ENCODE measurements at regions not wholly inside any gene's neighbourhood (a gene's known extent, or its start where the extent isn't known, plus 50 kb on each side); places are given as distances from the start of the nearest gene placed in this dataset.

GRCh38 chr2:157152362-157152761 is 105.1 kb upstream of the GALNT5 start:
- Histone ChIP-seq H3K9ac (ENCODE audit: insufficient read length) (no peak overlapping the region), H3K9me3 (ENCODE audit: low read depth, low read length) (no peaks in the 10 kb centered on the region), H3K36me3 (ENCODE audit: insufficient read depth, low read length) (no peaks in the 10 kb centered on the region), H3K4me3 (no peak overlapping the region), H3K27ac (no peak overlapping the region)
- TF ChIP-seq FOXP2 (optimal IDR thresholded peaks at IDR 0.05; ENCODE audit: control extremely low read depth, extremely low read length, insufficient read depth) (no peak), POLR2AphosphoS5 (IDR thresholded peaks at IDR 0.05; ENCODE audit: borderline replicate concordance, low read depth, low read length) (no peak), EZH2 (IDR thresholded peaks at IDR 0.05) (no peak)
- no peak for DNase-seq (ENCODE audit: low read depth, low spot score)

- H3K9me3 ChIP-seq (ENCODE audit: low read depth, low read length): no peaks in the 10 kb centered on the region
- DNase-seq (ENCODE audit: low read depth, low spot score): no peak
- TF ChIP-seq EZH2 (IDR thresholded peaks at IDR 0.05): no peak
- H3K36me3 ChIP-seq (ENCODE audit: insufficient read depth, low read length): no peaks in the 10 kb centered on the region
- H3K4me3 ChIP-seq: no peak overlapping the region
- no peak overlapping the region for H3K9ac ChIP-seq (ENCODE audit: insufficient read length)
- no peak overlapping the region for H3K27ac ChIP-seq
Measured at GRCh38 chr2:157155992-157156391, 101.5 kb upstream of the GALNT5 start.

GRCh38 chr2:157158111-157158510 is 99.4 kb upstream of the GALNT5 start:
- no peak overlapping the region for H3K4me3 ChIP-seq
- H3K9ac ChIP-seq (ENCODE audit: insufficient read length): no peak overlapping the region
- no peaks in the 10 kb centered on the region for H3K36me3 ChIP-seq (ENCODE audit: insufficient read depth, low read length)
- no peak overlapping the region for H3K27ac ChIP-seq
- no peaks in the 10 kb centered on the region for H3K9me3 ChIP-seq (ENCODE audit: low read depth, low read length)
- no peak for DNase-seq (ENCODE audit: low read depth, low spot score)
- TF ChIP-seq POLR2AphosphoS5 (IDR thresholded peaks at IDR 0.05; ENCODE audit: borderline replicate concordance, low read depth, low read length) (no peak), FOXP2 (optimal IDR thresholded peaks at IDR 0.05; ENCODE audit: control extremely low read depth, extremely low read length, insufficient read depth) (no peak), EZH2 (IDR thresholded peaks at IDR 0.05) (no peak)

GRCh38 chr2:157159221-157159934 is 98.1 kb upstream of the GALNT5 start:
- Histone ChIP-seq H3K36me3 (ENCODE audit: insufficient read depth, low read length) (no peaks in the 10 kb centered on the region), H3K27ac (no peak overlapping the region), H3K4me3 (no peak overlapping the region), H3K9ac (ENCODE audit: insufficient read length) (no peak overlapping the region), H3K9me3 (ENCODE audit: low read depth, low read length) (no peaks in the 10 kb centered on the region)
- TF ChIP-seq FOXP2 (optimal IDR thresholded peaks at IDR 0.05; ENCODE audit: control extremely low read depth, extremely low read length, insufficient read depth): no peak
- no peak for DNase-seq (ENCODE audit: low read depth, low spot score)

- no peak overlapping the region for H3K27ac ChIP-seq
- no peak for TF ChIP-seq FOXP2 (optimal IDR thresholded peaks at IDR 0.05; ENCODE audit: control extremely low read depth, extremely low read length, insufficient read depth)
- TF ChIP-seq EZH2 (IDR thresholded peaks at IDR 0.05): no peak
- TF ChIP-seq POLR2AphosphoS5 (IDR thresholded peaks at IDR 0.05; ENCODE audit: borderline replicate concordance, low read depth, low read length): no peak
- H3K36me3 ChIP-seq (ENCODE audit: insufficient read depth, low read length): no peaks in the 10 kb centered on the region
- H3K9me3 ChIP-seq (ENCODE audit: low read depth, low read length): no peaks in the 10 kb centered on the region
- H3K9ac ChIP-seq (ENCODE audit: insufficient read length): no peak overlapping the region
- H3K4me3 ChIP-seq: no peak overlapping the region
- DNase-seq (ENCODE audit: low read depth, low spot score): no peak
Measured at GRCh38 chr2:157160111-157160510, 97.4 kb upstream of the GALNT5 start.

- Histone ChIP-seq H3K27ac (no peak overlapping the region), H3K36me3 (ENCODE audit: insufficient read depth, low read length) (no peaks in the 10 kb centered on the region), H3K9ac (ENCODE audit: insufficient read length) (no peak overlapping the region), H3K9me3 (ENCODE audit: low read depth, low read length) (no peaks in the 10 kb centered on the region), H3K4me3 (no peak overlapping the region)
- DNase-seq (ENCODE audit: low read depth, low spot score): no peak
- TF ChIP-seq EZH2 (IDR thresholded peaks at IDR 0.05) (no peak), FOXP2 (optimal IDR thresholded peaks at IDR 0.05; ENCODE audit: control extremely low read depth, extremely low read length, insufficient read depth) (no peak), POLR2AphosphoS5 (IDR thresholded peaks at IDR 0.05; ENCODE audit: borderline replicate concordance, low read depth, low read length) (no peak)
Measured at GRCh38 chr2:157164370-157164769, 93.1 kb upstream of the GALNT5 start.

- TF ChIP-seq FOXP2 (optimal IDR thresholded peaks at IDR 0.05; ENCODE audit: control extremely low read depth, extremely low read length, insufficient read depth): no peak
- TF ChIP-seq POLR2AphosphoS5 (IDR thresholded peaks at IDR 0.05; ENCODE audit: borderline replicate concordance, low read depth, low read length): no peak
- TF ChIP-seq EZH2 (IDR thresholded peaks at IDR 0.05): no peak
- DNase-seq (ENCODE audit: low read depth, low spot score): no peak
Measured at GRCh38 chr2:157164891-157165290, 92.6 kb upstream of the GALNT5 start.

GRCh38 chr2:157168501-157168900 is 89.0 kb upstream of the GALNT5 start:
- no peak for DNase-seq (ENCODE audit: low read depth, low spot score)
- Histone ChIP-seq H3K36me3 (ENCODE audit: insufficient read depth, low read length) (no peaks in the 10 kb centered on the region), H3K27ac (no peak overlapping the region), H3K9me3 (ENCODE audit: low read depth, low read length) (no peaks in the 10 kb centered on the region), H3K4me3 (no peak overlapping the region), H3K9ac (ENCODE audit: insufficient read length) (no peak overlapping the region)
- no peak for TF ChIP-seq POLR2AphosphoS5 (IDR thresholded peaks at IDR 0.05; ENCODE audit: borderline replicate concordance, low read depth, low read length)
- no peak for TF ChIP-seq EZH2 (IDR thresholded peaks at IDR 0.05)
- TF ChIP-seq FOXP2 (optimal IDR thresholded peaks at IDR 0.05; ENCODE audit: control extremely low read depth, extremely low read length, insufficient read depth): no peak

More at GRCh38 chr2:157164891-157165290, 92.6 kb upstream of the GALNT5 start:
- H3K36me3 ChIP-seq (ENCODE audit: insufficient read depth, low read length): no peaks in the 10 kb centered on the region
- no peak overlapping the region for H3K4me3 ChIP-seq
- H3K27ac ChIP-seq: no peak overlapping the region
- no peak overlapping the region for H3K9ac ChIP-seq (ENCODE audit: insufficient read length)
- no peaks in the 10 kb centered on the region for H3K9me3 ChIP-seq (ENCODE audit: low read depth, low read length)

- no peak overlapping the region for H3K4me3 ChIP-seq
- no peaks in the 10 kb centered on the region for H3K9me3 ChIP-seq (ENCODE audit: low read depth, low read length)
- no peak overlapping the region for H3K9ac ChIP-seq (ENCODE audit: insufficient read length)
- H3K27ac ChIP-seq: no peak overlapping the region
- TF ChIP-seq POLR2AphosphoS5 (IDR thresholded peaks at IDR 0.05; ENCODE audit: borderline replicate concordance, low read depth, low read length) (no peak), FOXP2 (optimal IDR thresholded peaks at IDR 0.05; ENCODE audit: control extremely low read depth, extremely low read length, insufficient read depth) (no peak), EZH2 (IDR thresholded peaks at IDR 0.05) (no peak)
- H3K36me3 ChIP-seq (ENCODE audit: insufficient read depth, low read length): no peaks in the 10 kb centered on the region
- DNase-seq (ENCODE audit: low read depth, low spot score): no peak
Measured at GRCh38 chr2:157169889-157170288, 87.6 kb upstream of the GALNT5 start.

Data from SK-N-MC (cell line).